H9 (cell line): ENCODE measurements at regions not wholly inside any gene's neighbourhood (a gene's known extent, or its start where the extent isn't known, plus 50 kb on each side); places are given as distances from the start of the nearest gene placed in this dataset.

Experiments used
- DNase-seq: peaks from one replicate; pipeline ENCODE4 v3.0.0-alpha.2; 2017
- H2AFZ ChIP-seq: one replicate; pipeline ENCODE4 v1.6.1; 2013; ENCODE audit warnings: mild to moderate bottlenecking, low read length, control low read depth, moderate library complexity
- H2AK5ac ChIP-seq: 2 replicates; pipeline ENCODE4 v1.6.1; 2013; ENCODE audit warnings: low read length, control low read depth, mixed read lengths; ENCODE audit not compliant: insufficient read length
- H2BK120ac ChIP-seq: one replicate; pipeline ENCODE4 v1.6.1; 2013; ENCODE audit warnings: low read depth, mild to moderate bottlenecking, low read length, control low read depth, inconsistent platforms; ENCODE audit not compliant: poor library complexity, severe bottlenecking
- H2BK12ac ChIP-seq: 2 replicates; pipeline ENCODE4 v1.6.1; 2013; ENCODE audit warnings: low read length, control low read depth, mixed read lengths, low read depth; ENCODE audit not compliant: insufficient read length
- H2BK15ac ChIP-seq: 2 replicates; pipeline ENCODE4 v1.6.1; 2013; ENCODE audit warnings: low read depth, low read length, control low read depth
- H2BK20ac ChIP-seq: one replicate; pipeline ENCODE4 v1.6.1; 2013; ENCODE audit warnings: low read depth, mild to moderate bottlenecking, low read length, control low read depth, inconsistent platforms; ENCODE audit not compliant: poor library complexity, severe bottlenecking
- H2BK5ac ChIP-seq: 2 replicates; pipeline ENCODE4 v1.6.1; 2013; ENCODE audit warnings: low read length, control low read depth, mixed read lengths; ENCODE audit not compliant: insufficient read length
- H3K14ac ChIP-seq: 2 replicates; pipeline ENCODE4 v1.6.1; 2013; ENCODE audit warnings: low read length, control low read depth; ENCODE audit not compliant: insufficient read depth
- H3K18ac ChIP-seq: 2 replicates; pipeline ENCODE4 v1.6.1; 2013; ENCODE audit warnings: low read depth, mild to moderate bottlenecking, mixed read lengths, low read length, control low read depth; ENCODE audit not compliant: insufficient read length
- H3K23ac ChIP-seq: 2 replicates; pipeline ENCODE4 v1.6.1; 2013; ENCODE audit warnings: low read length, control low read depth, mixed read lengths, low read depth; ENCODE audit not compliant: insufficient read length
- H3K23me2 ChIP-seq: 2 replicates; pipeline ENCODE4 v1.6.1; 2013; ENCODE audit warnings: low read depth, mild to moderate bottlenecking, mixed read lengths, low read length, control low read depth; ENCODE audit not compliant: insufficient read length, poor library complexity, severe bottlenecking
- H3K27ac ChIP-seq: 2 replicates; pipeline ENCODE4 v1.5.1; 2013; ENCODE audit warnings: low read length, control low read depth, mixed read lengths, low read depth; ENCODE audit not compliant: insufficient read length
- H3K27me3 ChIP-seq: 2 replicates; pipeline ENCODE4 v1.6.1; 2013; ENCODE audit warnings: low read length, control low read depth, inconsistent platforms; ENCODE audit not compliant: insufficient read depth
- H3K4ac ChIP-seq: 2 replicates; pipeline ENCODE4 v1.6.1; 2013; ENCODE audit warnings: low read depth, mild to moderate bottlenecking, control low read depth, inconsistent platforms, low read length, moderate library complexity
- H3K4me1 ChIP-seq: 2 replicates; pipeline ENCODE4 v1.6.1; 2013; ENCODE audit warnings: low read length, control low read depth, inconsistent platforms; ENCODE audit not compliant: insufficient read depth
- H3K4me2 ChIP-seq: 2 replicates; pipeline ENCODE4 v1.6.1; 2013; ENCODE audit warnings: low read length, control low read depth, mixed read lengths; ENCODE audit not compliant: insufficient read length, insufficient read depth
- H3K56ac ChIP-seq: 2 replicates; pipeline ENCODE4 v1.6.1; 2013; ENCODE audit warnings: low read depth, mild to moderate bottlenecking, mixed read lengths, low read length, control low read depth; ENCODE audit not compliant: insufficient read length
- H3K79me1 ChIP-seq: 2 replicates; pipeline ENCODE4 v1.6.1; 2013; ENCODE audit warnings: low read depth, mild to moderate bottlenecking, moderate library complexity, low read length, control low read depth, inconsistent platforms; ENCODE audit not compliant: insufficient read depth, poor library complexity, severe bottlenecking
- H3K79me2 ChIP-seq: 2 replicates; pipeline ENCODE4 v1.6.1; 2013; ENCODE audit warnings: low read length, control low read depth, inconsistent platforms; ENCODE audit not compliant: insufficient read depth
- H3K9ac ChIP-seq: 2 replicates; pipeline ENCODE4 v1.6.1; 2013; ENCODE audit warnings: low read length, control low read depth, mixed read lengths; ENCODE audit not compliant: insufficient read length; ENCODE audit errors: extremely low read depth
- H3K9me3 ChIP-seq: one replicate; pipeline ENCODE4 v1.6.1; 2013; ENCODE audit warnings: low read depth, low read length, inconsistent platforms; ENCODE audit not compliant: control insufficient read depth
- H3T11ph ChIP-seq: one replicate; pipeline ENCODE4 v1.6.1; 2013; ENCODE audit warnings: mild to moderate bottlenecking, low read length, control low read depth, inconsistent platforms
- H4K20me1 ChIP-seq: one replicate; pipeline ENCODE4 v1.6.1; 2013; ENCODE audit not compliant: control insufficient read depth, insufficient read length, insufficient read depth
- H4K5ac ChIP-seq: 2 replicates; pipeline ENCODE4 v1.6.1; 2013; ENCODE audit warnings: low read depth, mild to moderate bottlenecking, mixed read lengths, low read length, control low read depth; ENCODE audit not compliant: insufficient read length
- H4K8ac ChIP-seq: replicated peaks from 2 replicates; pipeline ENCODE4 v1.6.1; 2013; ENCODE audit warnings: low read length, control low read depth, mixed read lengths, low read depth; ENCODE audit not compliant: insufficient read length
- H4K91ac ChIP-seq: 2 replicates; pipeline ENCODE4 v1.6.1; 2013; ENCODE audit warnings: low read depth, mild to moderate bottlenecking, moderate library complexity, mixed read lengths, low read length, control low read depth; ENCODE audit not compliant: insufficient read length
- H3K27ac Mint-ChIP-seq, 3 experiments: 2 replicates in 2 of 3; 3 replicates in 1 of 3; pipeline ENCODE4 v1.8.0; 2020 to 2021; ENCODE audit warnings: mixed read lengths in 3 of 3, mild to moderate bottlenecking in 1 of 3, moderate library complexity in 1 of 3
- H3K27me3 Mint-ChIP-seq: 2 replicates; pipeline ENCODE4 v1.8.0; 2021; ENCODE audit warnings: low read depth, mild to moderate bottlenecking, moderate library complexity, mixed read lengths
- H3K36me3 Mint-ChIP-seq, 3 experiments: 2 replicates in 2 of 3; 3 replicates in 1 of 3; pipeline ENCODE4 v1.8.0; 2020 to 2021; ENCODE audit warnings: low read depth in 3 of 3, mixed read lengths in 3 of 3; ENCODE audit not compliant: insufficient read depth in 1 of 3
- H3K4me1 Mint-ChIP-seq, 2 experiments: 2 replicates each; pipeline ENCODE4 v1.8.0; 2020; ENCODE audit warnings: mixed read lengths in 2 of 2
- H3K4me3 Mint-ChIP-seq, 2 experiments: 2 replicates in 1 of 2; 3 replicates in 1 of 2; pipeline ENCODE4 v1.8.0; 2020 to 2021; ENCODE audit warnings: mild to moderate bottlenecking in 2 of 2, mixed read lengths in 2 of 2, moderate library complexity in 1 of 2
- H3K9me3 Mint-ChIP-seq, 2 experiments: 2 replicates in 1 of 2; 3 replicates in 1 of 2; pipeline ENCODE4 v1.8.0; 2020; ENCODE audit warnings: mild to moderate bottlenecking in 2 of 2, mixed read lengths in 2 of 2, moderate library complexity in 1 of 2
- WGBS: extraction: QIAGEN DNeasy Blood & Tissue Kit; methylation state at CpG from one replicate; pipeline ENCODE4 v1.1.7; 2013; ENCODE audit warnings: missing lambda C conversion rate, low lambda C conversion rate, mixed read lengths; ENCODE audit not compliant: insufficient read length; ENCODE audit errors: extremely low coverage; 5-methylcytosine and 5-hydroxymethylcytosine counted together
- TF ChIP-seq, protein P1 (sequence below): fragments of 200-600 bp; sonication (generic); conservative IDR thresholded peaks from 3 replicates; pipeline ENCODE4 v1.8.0; 2021; ENCODE audit warnings: antibody characterized with exemption, mild to moderate bottlenecking

DNA sequence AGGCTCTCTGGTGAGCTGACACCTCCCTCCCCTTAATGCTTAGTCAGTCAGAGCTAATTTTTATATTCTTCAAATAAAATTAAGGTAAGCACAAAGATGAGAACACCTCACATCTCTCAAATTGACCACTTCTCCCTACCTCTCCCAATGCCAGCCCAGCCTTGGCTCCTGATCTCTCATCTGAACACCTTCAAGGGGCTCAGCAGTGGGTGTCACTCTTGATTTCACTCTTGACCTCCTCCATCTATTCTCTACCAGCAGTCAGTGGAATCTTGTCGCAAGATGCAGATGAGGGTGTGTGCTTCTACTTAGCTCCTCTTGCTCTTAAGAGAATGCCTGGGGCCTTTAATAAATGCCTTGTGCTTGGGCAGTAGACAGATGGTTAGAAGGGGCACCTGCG lies 309.0 kb upstream of the IRX3 start:
- Histone ChIP-seq H2BK12ac (no peak overlapping the region), H3K79me1 (no peaks in the 10 kb centered on the region), H2BK15ac (no peak overlapping the region), H4K5ac (no peak overlapping the region), H2BK5ac (no peak overlapping the region), H3K23ac (no peak overlapping the region), H2BK120ac (no peak overlapping the region), H2BK20ac (no peak overlapping the region), H3K9me3 (no peaks in the 10 kb centered on the region), H3K56ac (no peak overlapping the region), H3T11ph (no peak overlapping the region), H3K27ac (no peak overlapping the region), H3K9ac (no peak overlapping the region), H3K14ac (no peak overlapping the region), H3K79me2 (no peaks in the 10 kb centered on the region), H4K91ac (no peak overlapping the region), H3K4me1 (no peaks in the 10 kb centered on the region), H2AFZ (no peak overlapping the region), H3K23me2 (no peaks in the 10 kb centered on the region), H4K20me1 (no peaks in the 10 kb centered on the region), H4K8ac (no peak overlapping the region), H3K27me3 (no peaks in the 10 kb centered on the region; the same call in 1 of the 2 replicates), H3K4ac (no peak overlapping the region), H3K18ac (no peak overlapping the region), H2AK5ac (no peak overlapping the region), H3K4me2 (no peak overlapping the region)
- H3K36me3 Mint-ChIP-seq: no peaks in the 10 kb centered on the region
- WGBS: no CpG with 5 or more reads among the region's 2 CpGs
- no peak overlapping the region for H3K4me3 Mint-ChIP-seq
- TF ChIP-seq, protein P1, sequence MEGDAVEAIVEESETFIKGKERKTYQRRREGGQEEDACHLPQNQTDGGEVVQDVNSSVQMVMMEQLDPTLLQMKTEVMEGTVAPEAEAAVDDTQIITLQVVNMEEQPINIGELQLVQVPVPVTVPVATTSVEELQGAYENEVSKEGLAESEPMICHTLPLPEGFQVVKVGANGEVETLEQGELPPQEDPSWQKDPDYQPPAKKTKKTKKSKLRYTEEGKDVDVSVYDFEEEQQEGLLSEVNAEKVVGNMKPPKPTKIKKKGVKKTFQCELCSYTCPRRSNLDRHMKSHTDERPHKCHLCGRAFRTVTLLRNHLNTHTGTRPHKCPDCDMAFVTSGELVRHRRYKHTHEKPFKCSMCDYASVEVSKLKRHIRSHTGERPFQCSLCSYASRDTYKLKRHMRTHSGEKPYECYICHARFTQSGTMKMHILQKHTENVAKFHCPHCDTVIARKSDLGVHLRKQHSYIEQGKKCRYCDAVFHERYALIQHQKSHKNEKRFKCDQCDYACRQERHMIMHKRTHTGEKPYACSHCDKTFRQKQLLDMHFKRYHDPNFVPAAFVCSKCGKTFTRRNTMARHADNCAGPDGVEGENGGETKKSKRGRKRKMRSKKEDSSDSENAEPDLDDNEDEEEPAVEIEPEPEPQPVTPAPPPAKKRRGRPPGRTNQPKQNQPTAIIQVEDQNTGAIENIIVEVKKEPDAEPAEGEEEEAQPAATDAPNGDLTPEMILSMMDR: no peak
- H3K27ac Mint-ChIP-seq: no peak overlapping the region
- H3K4me1 Mint-ChIP-seq: peaks cover 52 to 53% of the 10 kb centered on the region in 2 experiments
- H3K27me3 Mint-ChIP-seq: peaks cover 35% of the 10 kb centered on the region
- DNase-seq: no peak
- no peaks in the 10 kb centered on the region; a peak in 2 of 5 replicates for H3K9me3 Mint-ChIP-seq
